HCT116 (cell line): ENCODE measurements at regions not wholly inside any gene's neighbourhood (a gene's known extent, or its start where the extent isn't known, plus 50 kb on each side); places are given as distances from the start of the nearest gene placed in this dataset.

ENCODE experiments used
- ATAC-seq: fragments of 200-7000 bp; cut with Tn5 transposase; 2 replicates; pipeline ENCODE4 v1.9.1; 2020; ENCODE audit warnings: mild to moderate bottlenecking, moderate library complexity
- BruUV-seq: library from RNA; stranded (reverse); fragments of 400-500 nt; replicated peaks from 2 replicates; lab custom pipeline; 2021; lab: Mats Ljungman, UMichigan
- CTCF ChIA-PET: fragments of 300-600 bp; sonication (Branson Sonifier 250); formaldehyde crosslinking; loops from one replicate; lab custom pipeline; 2021; ENCODE audit warnings: antibody characterized with exemption; lab: Charles Lee
- POLR2A ChIA-PET: fragments of 300-600, 350-600 bp; sonication (Branson Sonifier 250); formaldehyde crosslinking; loops from one replicate; lab custom pipeline; 2021; ENCODE audit warnings: antibody characterized with exemption; lab: Charles Lee
- RAD21 ChIA-PET, 2 experiments: fragments of 300-600 bp; sonication (Branson Sonifier 250); formaldehyde crosslinking; loops; one replicate each; lab custom pipeline; 2023; ENCODE audit warnings: low total read pairs in 2 of 2; ENCODE audit not compliant: uncharacterized antibody in 2 of 2, unreplicated experiment in 2 of 2, low non-redundant PET in 1 of 2; lab: Charles Lee
- DNase-seq: peaks from one replicate; pipeline ENCODE4 v3.0.0-alpha.2; 2010; ENCODE audit warnings: low read depth, low spot score
- H2AFZ ChIP-seq: fragments of 200-600 bp; shearing (Covaris generic), sonication (generic); 2 replicates; pipeline ENCODE4 v1.6.1; 2017; ENCODE audit warnings: low read depth, mixed run types, mixed read lengths, antibody characterized with exemption, low read length; ENCODE audit not compliant: poor library complexity, severe bottlenecking
- H3K27ac ChIP-seq: 2 replicates; pipeline ENCODE4 v1.5.1; 2012; ENCODE audit warnings: low read depth, low read length
- H3K27me3 ChIP-seq: fragments of 200-600 bp; sonication (generic); 2 replicates; pipeline ENCODE4 v1.6.1; 2016; ENCODE audit warnings: mixed run types, low read length, mixed read lengths; ENCODE audit not compliant: insufficient read depth
- H3K36me3 ChIP-seq, 2 experiments: fragments of 200-500 bp in 1 of 2; fragments of 200-600 bp in 1 of 2; sonication (Bioruptor generic) in 1 of 2; sonication (generic) in 1 of 2; 2 replicates each; pipeline versions ENCODE4 v1.5.1 to v1.6.1; 2014 to 2016; ENCODE audit warnings: low read length in 2 of 2, inconsistent platforms in 1 of 2, mixed read lengths in 1 of 2, mixed run types in 1 of 2; ENCODE audit not compliant: insufficient read depth in 2 of 2, control insufficient read depth in 1 of 2
- H3K4me1 ChIP-seq, 2 experiments: fragments of 200-600 bp in 1 of 2; sonication (generic) in 1 of 2; 2 replicates each; pipeline versions ENCODE4 v1.5.1 to v1.6.1; 2012 to 2017; ENCODE audit warnings: low read length in 2 of 2, inconsistent platforms in 1 of 2, mild to moderate bottlenecking in 1 of 2, mixed read lengths in 1 of 2, mixed run types in 1 of 2, moderate library complexity in 1 of 2; ENCODE audit not compliant: insufficient read depth in 2 of 2, control insufficient read depth in 1 of 2
- H3K4me2 ChIP-seq: fragments of 200-600 bp; sonication (generic); 2 replicates; pipeline ENCODE4 v1.6.1; 2017; ENCODE audit warnings: mixed run types, low read length, mixed read lengths
- H3K4me3 ChIP-seq, 2 experiments: fragments of 200-600 bp in 1 of 2; sonication (generic) in 1 of 2; replicated peaks in 1 of 2; 2 replicates each; pipeline ENCODE4 v1.5.1; 2011 to 2016; ENCODE audit warnings: low read length in 2 of 2, control low read depth in 1 of 2, low read depth in 1 of 2, mild to moderate bottlenecking in 1 of 2, mixed read lengths in 1 of 2, mixed run types in 1 of 2
- H3K79me2 ChIP-seq: fragments of 200-600 bp; sonication (generic); 2 replicates; pipeline ENCODE4 v1.6.1; 2017; ENCODE audit warnings: mild to moderate bottlenecking, mixed run types, low read length, moderate library complexity, mixed read lengths; ENCODE audit not compliant: insufficient read depth
- H3K9ac ChIP-seq: fragments of 200-600 bp; sonication (generic); 2 replicates; pipeline ENCODE4 v1.6.1; 2016; ENCODE audit warnings: low read length, mixed read lengths
- H3K9me2 ChIP-seq: fragments of 200-600 bp; sonication (generic), shearing (Covaris generic); 2 replicates; pipeline ENCODE4 v1.6.1; 2017; ENCODE audit warnings: mixed run types, mild to moderate bottlenecking, moderate library complexity; ENCODE audit not compliant: insufficient read depth
- H3K9me3 ChIP-seq, 2 experiments: fragments of 200-500 bp in 1 of 2; fragments of 200-600 bp in 1 of 2; sonication (Bioruptor generic) in 1 of 2; sonication (generic) in 1 of 2; 2 replicates each; pipeline ENCODE4 v1.6.1; 2014 to 2017; ENCODE audit warnings: low read length in 2 of 2, mixed read lengths in 2 of 2, inconsistent platforms in 1 of 2, low read depth in 1 of 2, mild to moderate bottlenecking in 1 of 2, mixed run types in 1 of 2, moderate library complexity in 1 of 2; ENCODE audit not compliant: control insufficient read depth in 1 of 2, insufficient read depth in 1 of 2
- H4K20me1 ChIP-seq: fragments of 200-600 bp; sonication (generic), shearing (Covaris generic); 2 replicates; pipeline ENCODE4 v1.6.1; 2017; ENCODE audit warnings: mixed run types, mild to moderate bottlenecking, moderate library complexity; ENCODE audit not compliant: insufficient read depth
- ATF3 ChIP-seq: IDR thresholded peaks from 2 replicates; pipeline ENCODE4 v1.6.1; 2012
- CBX3 ChIP-seq: IDR thresholded peaks from 2 replicates; pipeline ENCODE4 v1.6.1; 2012; ENCODE audit warnings: low read depth
- CEBPB ChIP-seq: IDR thresholded peaks from 2 replicates; pipeline ENCODE4 v1.6.1; 2012; ENCODE audit warnings: low read depth
- CTCF ChIP-seq, 3 experiments: fragments of 200-600 bp in 1 of 3; sonication (generic) in 1 of 3; IDR thresholded peaks in 2 of 3; conservative IDR thresholded peaks in 1 of 3; 2 replicates each; pipeline ENCODE4 v1.5.1; 2012 to 2017; ENCODE audit warnings: low read depth in 2 of 3, low read length in 2 of 3, antibody characterized with exemption in 1 of 3, borderline replicate concordance in 1 of 3, control low read depth in 1 of 3, mild to moderate bottlenecking in 1 of 3, mixed read lengths in 1 of 3, mixed run types in 1 of 3, moderate library complexity in 1 of 3; ENCODE audit not compliant: insufficient read depth in 1 of 3
- EGR1 ChIP-seq: IDR thresholded peaks from 2 replicates; pipeline ENCODE4 v1.6.1; 2012; ENCODE audit warnings: low read depth
- ELF1 ChIP-seq: IDR thresholded peaks from 2 replicates; pipeline ENCODE4 v1.6.1; 2012; ENCODE audit warnings: low read depth, borderline replicate concordance
- EZH2phosphoT487 ChIP-seq: fragments of 200-600 bp; IDR thresholded peaks from 2 replicates; pipeline ENCODE4 v1.6.1; 2018; ENCODE audit warnings: antibody characterized with exemption, borderline replicate concordance
- FOSL1 ChIP-seq: IDR thresholded peaks from 2 replicates; pipeline ENCODE4 v1.6.1; 2012; ENCODE audit warnings: low read depth
- JUND ChIP-seq: IDR thresholded peaks from 2 replicates; pipeline ENCODE4 v1.6.1; 2012
- MAX ChIP-seq: IDR thresholded peaks from 2 replicates; pipeline ENCODE4 v1.6.1; 2012
- POLR2A ChIP-seq: IDR thresholded peaks from 2 replicates; pipeline ENCODE4 v1.7.0; 2011; ENCODE audit warnings: borderline replicate concordance; ENCODE audit not compliant: insufficient read depth, insufficient read length; ENCODE audit errors: extremely low read depth
- REST ChIP-seq: IDR thresholded peaks from 2 replicates; pipeline ENCODE4 v1.6.1; 2012; ENCODE audit warnings: low read depth
- SIN3A ChIP-seq: IDR thresholded peaks from 2 replicates; pipeline ENCODE4 v1.6.1; 2012; ENCODE audit warnings: low read depth
- SP1 ChIP-seq: IDR thresholded peaks from 2 replicates; pipeline ENCODE4 v1.6.1; 2012; ENCODE audit warnings: low read depth
- SRF ChIP-seq: IDR thresholded peaks from 2 replicates; pipeline ENCODE4 v1.6.1; 2012; ENCODE audit warnings: low read depth
- TCF7L2 ChIP-seq: IDR thresholded peaks from 2 replicates; pipeline ENCODE4 v1.7.0; 2011; ENCODE audit warnings: borderline replicate concordance, inconsistent platforms; ENCODE audit not compliant: insufficient read depth, insufficient read length; ENCODE audit errors: extremely low read depth
- YY1 ChIP-seq: IDR thresholded peaks from 2 replicates; pipeline ENCODE4 v1.6.1; 2011; ENCODE audit warnings: low read length, low read depth, moderate library complexity, mild to moderate bottlenecking; ENCODE audit not compliant: insufficient replicate concordance; ENCODE audit errors: extremely low read depth
- ZBTB33 ChIP-seq: IDR thresholded peaks from 2 replicates; pipeline ENCODE4 v1.6.1; 2011; ENCODE audit warnings: mild to moderate bottlenecking, low read length, moderate library complexity; ENCODE audit not compliant: insufficient replicate concordance; ENCODE audit errors: extremely low read depth
- ZFX ChIP-seq: fragments of 450-650 bp; IDR thresholded peaks from 2 replicates; pipeline ENCODE4 v1.6.1; 2017
- intact Hi-C: fragments of 100-400 bp; cut with micrococcal nuclease; formaldehyde crosslinking; loops from 2 replicates; pipeline ENCODE4 v1.10.0; 2022

- Histone ChIP-seq H2AFZ (no peak overlapping the region), H3K27ac (no peak overlapping the region), H3K9me2 (no peaks in the 10 kb centered on the region), H3K9ac (no peak overlapping the region), H3K36me3 (no peaks in the 10 kb centered on the region), H3K9me3 (no peaks in the 10 kb centered on the region), H3K4me1 (peaks cover 2 to 3% of the 10 kb centered on the region in 2 experiments; a peak in 2 of 4 replicates), H3K4me3 (no peak overlapping the region), H4K20me1 (no peaks in the 10 kb centered on the region), H3K79me2 (no peaks in the 10 kb centered on the region), H3K4me2 (no peak overlapping the region), H3K27me3 (no peaks in the 10 kb centered on the region)
- ATAC-seq (no peak), DNase-seq (no peak)
- intact Hi-C loops, result no loop called here
- no peak for TF ChIP-seq CTCF (IDR thresholded peaks at IDR 0.05 in 2 of 3, conservative IDR thresholded peaks at IDR 0.05 in 1 of 3; ENCODE audit: borderline replicate concordance in 1 of 3, insufficient read depth in 1 of 3, low read depth in 2 of 3, low read length in 2 of 3)
- no peak for TF ChIP-seq SIN3A
- no peak for TF ChIP-seq ZFX
- TF ChIP-seq EZH2phosphoT487, result no peak
- TF ChIP-seq EGR1, result no peak
- TF ChIP-seq TCF7L2, result no peak
- TF ChIP-seq ATF3, result no peak
- TF ChIP-seq POLR2A, result no peak
- no peak for TF ChIP-seq CEBPB
- TF ChIP-seq CBX3, result no peak
- TF ChIP-seq MAX, result no peak
- no peak for TF ChIP-seq ZBTB33
- no peak for TF ChIP-seq JUND
- no peak for TF ChIP-seq REST
- TF ChIP-seq SRF, result no peak
- TF ChIP-seq YY1, result no peak
- TF ChIP-seq FOSL1, result no peak
- no peak for TF ChIP-seq ELF1
- no peak for TF ChIP-seq SP1
- no TSS peak for BruUV-seq
- CTCF ChIA-PET, result no interaction called here
- POLR2A ChIA-PET, result no interaction called here
- RAD21 ChIA-PET, result no interaction called here
Observed at GRCh38 chr5:124986667-124987066, 240.2 kb upstream of the ZNF608 start.
